ENCODE measurements at regions not wholly inside any gene's neighbourhood (a gene's known extent, or its start where the extent isn't known, plus 50 kb on each side); places are given as distances from the start of the nearest gene placed in this dataset.

DNA sequence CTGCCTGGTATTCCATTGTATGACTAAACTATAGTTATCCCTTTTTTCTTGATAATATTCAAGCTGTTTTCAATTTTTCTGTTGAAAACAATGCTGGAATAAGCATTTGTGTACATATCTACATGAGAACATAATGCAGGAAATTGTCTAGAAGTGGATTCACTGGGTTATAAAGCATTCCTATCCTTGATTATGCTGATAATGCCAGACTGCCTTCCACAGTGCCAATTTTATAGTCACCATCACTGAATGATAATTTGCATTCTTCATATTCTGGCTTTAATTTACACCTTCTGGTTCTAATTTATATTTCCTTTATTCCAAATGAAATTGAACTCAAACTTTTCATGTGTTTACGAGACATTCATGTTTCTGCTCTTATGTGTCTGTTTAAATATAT is 651.0 kb upstream of the PLXNA2 start:
- intact Hi-C loops (cut with DNase I; ENCODE audit: low total_unique reads) = no loop called here
- H3K4me3 ChIP-seq (ENCODE audit: low read depth, poor library complexity, severe bottlenecking) = no peak overlapping the region
- WGBS, 2 donors = 50 to 70% methylated on average over 1 of the region's 1 CpG
- TF ChIP-seq, protein P1, sequence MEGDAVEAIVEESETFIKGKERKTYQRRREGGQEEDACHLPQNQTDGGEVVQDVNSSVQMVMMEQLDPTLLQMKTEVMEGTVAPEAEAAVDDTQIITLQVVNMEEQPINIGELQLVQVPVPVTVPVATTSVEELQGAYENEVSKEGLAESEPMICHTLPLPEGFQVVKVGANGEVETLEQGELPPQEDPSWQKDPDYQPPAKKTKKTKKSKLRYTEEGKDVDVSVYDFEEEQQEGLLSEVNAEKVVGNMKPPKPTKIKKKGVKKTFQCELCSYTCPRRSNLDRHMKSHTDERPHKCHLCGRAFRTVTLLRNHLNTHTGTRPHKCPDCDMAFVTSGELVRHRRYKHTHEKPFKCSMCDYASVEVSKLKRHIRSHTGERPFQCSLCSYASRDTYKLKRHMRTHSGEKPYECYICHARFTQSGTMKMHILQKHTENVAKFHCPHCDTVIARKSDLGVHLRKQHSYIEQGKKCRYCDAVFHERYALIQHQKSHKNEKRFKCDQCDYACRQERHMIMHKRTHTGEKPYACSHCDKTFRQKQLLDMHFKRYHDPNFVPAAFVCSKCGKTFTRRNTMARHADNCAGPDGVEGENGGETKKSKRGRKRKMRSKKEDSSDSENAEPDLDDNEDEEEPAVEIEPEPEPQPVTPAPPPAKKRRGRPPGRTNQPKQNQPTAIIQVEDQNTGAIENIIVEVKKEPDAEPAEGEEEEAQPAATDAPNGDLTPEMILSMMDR (IDR thresholded peaks at IDR 0.05) = no peak
- no peak for TF ChIP-seq POLR2A (IDR thresholded peaks at IDR 0.05)
- DNase-seq (ENCODE audit: low spot score in 2 of 2) = no peak

DNA sequence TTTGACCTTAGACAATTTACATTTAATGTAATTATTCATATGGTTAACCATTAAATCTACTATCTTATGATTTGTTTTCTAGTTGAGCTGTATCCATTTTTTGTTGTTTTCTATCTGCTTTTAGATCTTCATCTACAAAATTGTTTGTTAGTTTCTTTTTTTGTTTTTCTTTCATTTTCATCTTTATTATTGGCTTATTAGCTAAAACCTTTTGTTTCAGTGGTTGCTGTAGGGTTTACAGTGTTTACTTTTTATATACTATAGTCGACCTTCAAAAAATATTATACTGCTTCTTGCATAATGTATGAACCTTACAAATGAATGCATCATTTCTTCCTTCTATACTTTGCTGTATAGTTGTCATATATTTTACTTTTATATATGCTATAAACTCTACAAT is 651.6 kb upstream of the PLXNA2 start:
- TF ChIP-seq POLR2A (IDR thresholded peaks at IDR 0.05) = no peak
- TF ChIP-seq, protein P1 (IDR thresholded peaks at IDR 0.05) = no peak
- whole genome bisulfite sequencing, 2 donors = 82 to 87% methylated on average over 1 of the region's 1 CpG
- H3K4me3 ChIP-seq (ENCODE audit: low read depth, poor library complexity, severe bottlenecking) = no peak overlapping the region
- intact Hi-C loops (cut with DNase I; ENCODE audit: low total_unique reads) = no loop called here
- DNase-seq (ENCODE audit: low spot score in 2 of 2) = no peak

DNA sequence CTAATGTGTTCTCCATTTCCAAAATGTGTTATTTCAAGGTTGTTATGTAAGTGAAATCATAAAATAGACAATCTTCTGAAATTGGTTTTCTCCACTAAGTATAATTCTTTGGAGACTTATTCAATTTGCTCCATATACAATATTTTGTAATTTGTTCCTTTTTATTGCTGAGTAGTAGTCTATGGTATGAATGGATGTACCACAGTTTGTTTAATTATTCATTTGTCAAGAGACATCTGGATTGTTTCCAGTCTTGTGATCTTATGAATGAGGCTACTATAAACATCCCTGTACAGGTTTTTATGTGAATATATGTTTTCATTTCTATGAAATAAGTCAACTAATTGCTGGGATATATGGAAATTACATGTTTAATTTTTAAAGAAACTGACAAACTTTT is 652.6 kb upstream of the PLXNA2 start:
- no peak overlapping the region for H3K4me3 ChIP-seq (ENCODE audit: low read depth, poor library complexity, severe bottlenecking)
- no peak for TF ChIP-seq POLR2A (IDR thresholded peaks at IDR 0.05)
- TF ChIP-seq, protein P1 (IDR thresholded peaks at IDR 0.05) = no peak
- intact Hi-C loops (cut with DNase I; ENCODE audit: low total_unique reads) = no loop called here
- no peak for DNase-seq (ENCODE audit: low spot score in 2 of 2)

DNA sequence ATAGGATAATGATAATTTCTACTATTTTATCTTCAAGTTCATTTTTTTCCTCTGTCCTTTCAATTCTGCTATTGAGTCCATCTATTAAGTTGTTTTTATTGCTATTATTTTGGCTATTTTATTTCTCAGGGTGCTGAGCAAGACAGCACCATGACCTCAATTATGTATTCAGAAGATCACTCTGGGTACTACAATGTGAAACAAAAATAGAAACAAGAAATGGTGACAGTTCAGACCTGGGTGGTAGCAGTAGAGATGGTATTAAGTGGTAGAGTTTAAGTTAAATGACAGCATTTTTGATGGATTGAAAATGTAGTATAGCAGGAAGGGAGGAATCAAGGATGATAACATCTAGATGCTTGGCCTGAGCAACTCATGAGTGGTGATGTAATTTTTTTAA is 655.3 kb upstream of the PLXNA2 start:
- DNase-seq (ENCODE audit: low spot score in 2 of 2) = no peak
- H3K4me3 ChIP-seq (ENCODE audit: low read depth, poor library complexity, severe bottlenecking) = no peak overlapping the region
- TF ChIP-seq, protein P1 (IDR thresholded peaks at IDR 0.05) = no peak
- TF ChIP-seq POLR2A (IDR thresholded peaks at IDR 0.05) = no peak
- intact Hi-C loops (cut with DNase I; ENCODE audit: low total_unique reads) = no loop called here

DNA sequence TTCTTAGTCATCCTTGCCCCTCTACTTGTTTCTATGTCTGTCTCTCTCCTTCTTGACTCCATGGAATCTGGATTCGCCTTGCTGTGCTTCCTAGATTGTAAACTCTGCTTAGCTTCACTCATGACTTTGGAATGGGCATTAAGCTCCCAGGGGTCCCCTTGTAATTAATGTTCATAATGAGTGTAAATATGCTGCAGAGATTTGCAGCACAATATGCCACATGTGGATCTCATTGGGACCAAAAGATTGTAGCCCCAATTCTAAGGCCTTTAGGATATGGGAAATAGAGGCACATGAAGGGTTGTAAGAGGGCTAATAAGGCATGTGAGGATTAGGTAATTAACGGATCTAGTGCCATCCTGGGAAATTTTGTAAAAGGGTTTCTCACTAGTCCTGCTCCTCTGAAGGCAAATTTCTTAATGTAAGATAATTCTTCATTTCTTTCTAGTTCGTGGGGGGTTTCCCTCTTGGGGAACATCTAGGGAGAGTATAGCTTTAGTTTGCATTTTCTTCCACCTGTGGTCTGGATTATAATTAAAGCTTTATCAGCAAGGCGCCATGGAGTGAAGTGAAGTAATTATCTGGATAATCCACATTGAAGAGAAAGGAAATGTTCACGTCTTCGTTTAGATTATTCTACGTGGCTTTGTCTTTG is 659.2 kb upstream of the PLXNA2 start:
- no peak for TF ChIP-seq POLR2A (IDR thresholded peaks at IDR 0.05)
- TF ChIP-seq, protein P1 (IDR thresholded peaks at IDR 0.05) = no peak
- 86 to 89% methylated on average over 7 of the region's 7 CpGs for WGBS, 2 donors

DNA sequence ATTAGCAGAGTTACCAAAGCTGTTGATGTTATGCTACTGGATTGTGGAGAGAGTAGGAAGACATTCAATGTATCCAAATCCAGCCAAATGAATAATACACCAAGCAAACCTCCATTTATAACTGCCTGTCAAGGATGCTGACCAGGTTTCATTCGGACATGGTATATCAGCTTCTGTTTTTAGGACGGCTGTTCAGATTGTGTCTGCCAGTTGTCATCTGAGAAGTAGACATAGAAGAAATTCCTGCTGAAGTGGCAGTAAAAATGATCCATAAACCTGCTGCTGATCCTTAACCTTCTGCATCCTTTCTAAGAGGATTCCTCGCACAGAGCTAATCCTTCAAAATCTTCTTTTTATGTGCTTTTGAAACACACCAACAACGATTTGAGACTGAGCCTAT is 663.6 kb upstream of the PLXNA2 start:
- DNase-seq (ENCODE audit: low spot score in 2 of 2) = no peak
- H3K4me3 ChIP-seq (ENCODE audit: low read depth, poor library complexity, severe bottlenecking) = no peak overlapping the region
- intact Hi-C loops (cut with DNase I; ENCODE audit: low total_unique reads) = no loop called here
- no peak for TF ChIP-seq POLR2A (IDR thresholded peaks at IDR 0.05)
- TF ChIP-seq, protein P1 (IDR thresholded peaks at IDR 0.05) = no peak
- WGBS, 2 donors = 76 to 79% methylated on average over 4 of the region's 4 CpGs

More for the DNA sequence above, 659.2 kb upstream of the PLXNA2 start:
- no peak for DNase-seq (ENCODE audit: low spot score in 2 of 2)
- H3K4me3 ChIP-seq (ENCODE audit: low read depth, poor library complexity, severe bottlenecking) = no peak overlapping the region
- intact Hi-C loops (cut with DNase I; ENCODE audit: low total_unique reads) = no loop called here

Measured in lower leg skin (tissue), 4 donors.